ENCODE measurements at regions not wholly inside any gene's neighbourhood (a gene's known extent, or its start where the extent isn't known, plus 50 kb on each side); places are given as distances from the start of the nearest gene placed in this dataset.

DNA sequence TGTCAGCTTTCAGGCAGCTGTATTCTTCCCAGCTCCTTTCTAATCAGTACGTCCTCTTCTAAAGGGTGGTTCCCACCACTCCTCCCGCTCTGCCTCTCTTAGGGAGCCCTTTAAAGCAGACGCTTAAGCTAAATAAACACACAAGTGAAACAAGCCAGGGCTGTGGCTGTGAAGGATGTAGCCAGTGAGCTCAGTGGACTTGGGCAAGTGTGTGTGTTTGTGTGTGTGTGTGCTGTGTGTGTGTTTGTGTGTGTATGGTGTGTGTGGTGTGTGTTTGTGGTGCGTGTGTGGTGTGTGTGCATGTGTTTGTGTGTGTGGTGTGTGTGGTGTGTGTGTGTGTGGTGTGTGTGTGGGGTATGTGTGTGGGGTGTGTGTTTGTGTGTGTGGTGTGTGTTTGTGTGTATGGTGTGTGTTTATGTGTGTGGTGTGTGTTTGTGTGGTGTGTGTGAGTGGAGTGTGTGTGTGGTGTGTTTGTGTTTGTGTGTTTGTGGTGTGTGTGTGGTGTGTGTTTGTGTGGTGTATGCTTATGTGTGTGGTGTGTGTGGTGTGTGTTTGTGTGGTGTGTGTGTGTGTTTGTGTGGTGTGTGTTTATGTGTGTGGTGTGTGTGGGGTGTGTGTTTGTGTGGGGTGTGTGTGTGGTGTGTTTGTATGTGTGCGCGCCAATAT, 283.3 kb downstream of the PTTG2 start:
- Histone ChIP-seq H3K79me1 (ENCODE audit: low read length) (no peaks in the 10 kb centered on the region), H4K8ac (ENCODE audit: low read depth, low read length) (no peak overlapping the region), H3K4me1 (ENCODE audit: control insufficient read depth, low read depth, low read length) (no peaks in the 10 kb centered on the region), H3K27ac (ENCODE audit: low read depth, low read length) (no peak overlapping the region), H3K56ac (ENCODE audit: low read length) (peak overlapping the region; percentile 18), H2BK5ac (ENCODE audit: low read length) (peak overlapping the region; percentile 43), H2AK5ac (ENCODE audit: low read length) (no peak overlapping the region), H4K5ac (ENCODE audit: low read length) (no peak overlapping the region), H3K4me3 (ENCODE audit: low read length) (no peak overlapping the region), H3K23ac (ENCODE audit: low read length) (no peak overlapping the region), H2BK120ac (ENCODE audit: low read depth, low read length) (no peak overlapping the region), H3K36me3 (ENCODE audit: control insufficient read depth, insufficient read depth, low read length) (no peaks in the 10 kb centered on the region), H3K9ac (ENCODE audit: low read length) (no peak overlapping the region), H2BK15ac (replicated peaks; ENCODE audit: low read depth) (no peak overlapping the region), H3K79me2 (ENCODE audit: control insufficient read depth, insufficient read depth, low read length) (no peaks in the 10 kb centered on the region), H3K18ac (ENCODE audit: low read length) (no peak overlapping the region), H3K4me2 (ENCODE audit: low read length) (no peak overlapping the region), H3K27me3 (ENCODE audit: insufficient read depth, low read length, poor library complexity) (no peaks in the 10 kb centered on the region), H3K4ac (ENCODE audit: low read depth, low read length) (no peak overlapping the region)
- 100% methylated on average over 1 of the region's 6 CpGs for WGBS (ENCODE audit: extremely low coverage, insufficient coverage, low lambda C conversion rate)
- DNase-seq = no peak

GRCh38 chr4:38254825-38255224, 294.6 kb downstream of the PTTG2 start:
- H3K23ac ChIP-seq (ENCODE audit: low read length) = no peak overlapping the region
- no peak overlapping the region for H3K9ac ChIP-seq (ENCODE audit: low read length)
- no peak overlapping the region for H2BK15ac ChIP-seq (replicated peaks; ENCODE audit: low read depth)
- no peak overlapping the region for H3K4me3 ChIP-seq (ENCODE audit: low read length)
- no peak overlapping the region for H3K56ac ChIP-seq (ENCODE audit: low read length)
- no CpG with 5 or more reads among the region's 1 CpG for WGBS (ENCODE audit: extremely low coverage, insufficient coverage, low lambda C conversion rate)
- no peaks in the 10 kb centered on the region for H3K36me3 ChIP-seq (ENCODE audit: control insufficient read depth, insufficient read depth, low read length)
- H3K4ac ChIP-seq (ENCODE audit: low read depth, low read length) = no peak overlapping the region
- H3K18ac ChIP-seq (ENCODE audit: low read length) = no peak overlapping the region
- no peak overlapping the region for H2BK5ac ChIP-seq (ENCODE audit: low read length)
- H2AK5ac ChIP-seq (ENCODE audit: low read length) = no peak overlapping the region
- H3K4me2 ChIP-seq (ENCODE audit: low read length) = no peak overlapping the region
- DNase-seq = no peak
- no peak overlapping the region for H4K5ac ChIP-seq (ENCODE audit: low read length)
- no peaks in the 10 kb centered on the region for H3K27me3 ChIP-seq (ENCODE audit: insufficient read depth, low read length, poor library complexity)
- no peak overlapping the region for H4K8ac ChIP-seq (ENCODE audit: low read depth, low read length)
- no peaks in the 10 kb centered on the region for H3K4me1 ChIP-seq (ENCODE audit: control insufficient read depth, low read depth, low read length)
- H3K79me1 ChIP-seq (ENCODE audit: low read length) = no peaks in the 10 kb centered on the region
- H2BK120ac ChIP-seq (ENCODE audit: low read depth, low read length) = no peak overlapping the region
- H3K27ac ChIP-seq (ENCODE audit: low read depth, low read length) = no peak overlapping the region
- H3K79me2 ChIP-seq (ENCODE audit: control insufficient read depth, insufficient read depth, low read length) = no peaks in the 10 kb centered on the region

DNA sequence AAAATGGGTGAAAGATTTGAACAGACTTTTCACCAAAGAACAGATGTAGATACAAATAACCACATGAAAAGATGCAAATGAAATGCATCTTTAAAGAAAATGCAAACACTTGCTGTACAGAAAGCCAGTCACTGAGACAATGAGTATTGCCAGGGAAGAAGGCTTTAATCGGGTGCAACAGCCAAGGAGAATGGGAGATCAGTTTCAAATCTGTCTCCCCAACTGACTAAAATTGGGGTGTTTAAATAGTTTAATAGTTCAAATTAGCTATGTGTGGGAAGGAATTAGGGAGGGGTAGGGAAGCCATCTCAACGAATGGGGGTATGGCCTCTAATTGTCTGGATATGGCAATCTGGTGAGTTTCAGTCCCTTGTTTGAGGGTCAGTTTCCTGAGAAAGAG, 295.4 kb downstream of the PTTG2 start:
- Histone ChIP-seq H2AK5ac (ENCODE audit: low read length) (no peak overlapping the region), H3K4me1 (ENCODE audit: control insufficient read depth, low read depth, low read length) (no peaks in the 10 kb centered on the region), H3K79me1 (ENCODE audit: low read length) (no peaks in the 10 kb centered on the region), H3K79me2 (ENCODE audit: control insufficient read depth, insufficient read depth, low read length) (no peaks in the 10 kb centered on the region), H3K27ac (ENCODE audit: low read depth, low read length) (no peak overlapping the region), H3K27me3 (ENCODE audit: insufficient read depth, low read length, poor library complexity) (no peaks in the 10 kb centered on the region), H2BK5ac (ENCODE audit: low read length) (no peak overlapping the region), H3K56ac (ENCODE audit: low read length) (no peak overlapping the region), H3K36me3 (ENCODE audit: control insufficient read depth, insufficient read depth, low read length) (no peaks in the 10 kb centered on the region), H4K8ac (ENCODE audit: low read depth, low read length) (no peak overlapping the region), H3K4me3 (ENCODE audit: low read length) (no peak overlapping the region), H3K23ac (ENCODE audit: low read length) (no peak overlapping the region), H3K4ac (ENCODE audit: low read depth, low read length) (no peak overlapping the region), H3K4me2 (ENCODE audit: low read length) (no peak overlapping the region), H3K9ac (ENCODE audit: low read length) (no peak overlapping the region), H2BK120ac (ENCODE audit: low read depth, low read length) (no peak overlapping the region), H3K18ac (ENCODE audit: low read length) (no peak overlapping the region), H2BK15ac (replicated peaks; ENCODE audit: low read depth) (no peak overlapping the region), H4K5ac (ENCODE audit: low read length) (no peak overlapping the region)
- no peak for DNase-seq
- WGBS (ENCODE audit: extremely low coverage, insufficient coverage, low lambda C conversion rate) = no CpG with 5 or more reads among the region's 2 CpGs

DNA sequence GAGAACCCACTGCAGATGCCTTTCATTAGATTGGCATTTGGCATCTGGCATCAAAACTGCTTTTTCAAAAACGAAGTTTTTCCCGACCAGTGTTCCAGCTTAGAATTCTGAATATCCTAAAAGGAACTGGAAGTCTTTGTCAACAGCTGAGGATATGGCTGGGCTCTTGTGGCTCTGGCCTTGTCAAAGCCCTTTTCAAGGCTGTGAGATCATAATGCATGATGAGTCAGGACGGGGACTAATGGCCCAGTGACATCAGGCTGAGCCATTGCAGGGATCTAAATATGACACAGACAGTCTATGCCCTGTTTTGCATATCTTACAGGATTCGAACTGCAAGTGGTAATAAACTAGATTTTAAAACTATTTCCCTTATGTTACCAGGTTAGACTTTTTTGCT, 306.4 kb downstream of the PTTG2 start:
- no peak overlapping the region for H3K56ac ChIP-seq (ENCODE audit: low read length)
- WGBS (ENCODE audit: extremely low coverage, insufficient coverage, low lambda C conversion rate) = no CpG with 5 or more reads among the region's 4 CpGs
- H2BK120ac ChIP-seq (ENCODE audit: low read depth, low read length) = no peak overlapping the region
- no peak overlapping the region for H2AK5ac ChIP-seq (ENCODE audit: low read length)
- H3K9ac ChIP-seq (ENCODE audit: low read length) = no peak overlapping the region
- no peak overlapping the region for H2BK5ac ChIP-seq (ENCODE audit: low read length)
- H3K23ac ChIP-seq (ENCODE audit: low read length) = no peak overlapping the region
- no peak overlapping the region for H4K5ac ChIP-seq (ENCODE audit: low read length)
- no peaks in the 10 kb centered on the region for H3K79me1 ChIP-seq (ENCODE audit: low read length)
- no peaks in the 10 kb centered on the region for H3K79me2 ChIP-seq (ENCODE audit: control insufficient read depth, insufficient read depth, low read length)
- no peaks in the 10 kb centered on the region for H3K27me3 ChIP-seq (ENCODE audit: insufficient read depth, low read length, poor library complexity)
- H2BK15ac ChIP-seq (replicated peaks; ENCODE audit: low read depth) = no peak overlapping the region
- H3K4ac ChIP-seq (ENCODE audit: low read depth, low read length) = no peak overlapping the region
- no peak overlapping the region for H3K4me2 ChIP-seq (ENCODE audit: low read length)
- DNase-seq = no peak
- H3K18ac ChIP-seq (ENCODE audit: low read length) = no peak overlapping the region
- no peak overlapping the region for H4K8ac ChIP-seq (ENCODE audit: low read depth, low read length)
- no peaks in the 10 kb centered on the region for H3K36me3 ChIP-seq (ENCODE audit: control insufficient read depth, insufficient read depth, low read length)
- H3K27ac ChIP-seq (ENCODE audit: low read depth, low read length) = no peak overlapping the region
- H3K4me3 ChIP-seq (ENCODE audit: low read length) = no peak overlapping the region
- H3K4me1 ChIP-seq (ENCODE audit: control insufficient read depth, low read depth, low read length) = no peaks in the 10 kb centered on the region

DNA sequence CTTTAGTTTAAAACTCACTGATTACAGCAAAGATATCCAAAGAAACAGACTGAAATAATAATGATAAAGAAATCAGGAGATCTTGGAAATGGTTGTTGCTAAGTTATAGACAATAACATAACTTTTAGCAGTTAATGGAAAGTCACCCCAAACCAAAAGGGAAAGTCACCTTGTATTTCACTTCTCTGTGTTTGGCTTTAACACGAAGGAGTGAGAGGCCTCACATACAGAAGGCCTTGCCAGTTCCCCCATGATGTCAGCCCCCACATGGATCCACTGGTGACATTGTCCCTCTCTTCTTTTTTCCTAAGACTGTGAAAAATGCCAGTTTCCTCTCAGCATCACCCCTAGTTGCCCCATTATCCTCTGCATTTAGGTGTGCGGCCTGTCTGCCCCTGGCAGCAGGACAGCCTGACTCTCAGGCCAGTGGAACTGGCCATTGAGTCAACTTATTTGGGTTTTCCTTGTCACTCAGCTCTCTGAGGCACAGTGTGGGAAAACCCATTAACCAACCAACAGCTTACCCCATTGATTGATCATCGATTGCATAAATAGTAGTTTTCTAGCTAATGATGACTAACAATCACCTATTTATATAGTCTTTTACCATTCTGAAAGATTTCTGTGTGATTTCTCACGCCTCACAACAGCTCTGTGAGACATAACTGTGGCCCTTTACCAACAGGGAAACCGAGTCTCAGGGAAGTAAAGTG, 308.1 kb downstream of the PTTG2 start:
- H3K56ac ChIP-seq (ENCODE audit: low read length) = no peak overlapping the region
- no peak for DNase-seq
- no peak overlapping the region for H2BK120ac ChIP-seq (ENCODE audit: low read depth, low read length)
- H3K36me3 ChIP-seq (ENCODE audit: control insufficient read depth, insufficient read depth, low read length) = no peaks in the 10 kb centered on the region
- no peak overlapping the region for H2AK5ac ChIP-seq (ENCODE audit: low read length)
- no CpG with 5 or more reads among the region's 5 CpGs for WGBS (ENCODE audit: extremely low coverage, insufficient coverage, low lambda C conversion rate)
- H3K4ac ChIP-seq (ENCODE audit: low read depth, low read length) = no peak overlapping the region
- no peak overlapping the region for H3K9ac ChIP-seq (ENCODE audit: low read length)
- H3K18ac ChIP-seq (ENCODE audit: low read length) = no peak overlapping the region
- no peak overlapping the region for H4K5ac ChIP-seq (ENCODE audit: low read length)
- no peaks in the 10 kb centered on the region for H3K4me1 ChIP-seq (ENCODE audit: control insufficient read depth, low read depth, low read length)
- H3K27ac ChIP-seq (ENCODE audit: low read depth, low read length) = no peak overlapping the region
- H3K23ac ChIP-seq (ENCODE audit: low read length) = no peak overlapping the region
- no peak overlapping the region for H2BK5ac ChIP-seq (ENCODE audit: low read length)
- no peaks in the 10 kb centered on the region for H3K79me1 ChIP-seq (ENCODE audit: low read length)
- H3K27me3 ChIP-seq (ENCODE audit: insufficient read depth, low read length, poor library complexity) = no peaks in the 10 kb centered on the region
- H3K79me2 ChIP-seq (ENCODE audit: control insufficient read depth, insufficient read depth, low read length) = no peaks in the 10 kb centered on the region
- H2BK15ac ChIP-seq (replicated peaks; ENCODE audit: low read depth) = no peak overlapping the region
- H3K4me2 ChIP-seq (ENCODE audit: low read length) = no peak overlapping the region
- H3K4me3 ChIP-seq (ENCODE audit: low read length) = no peak overlapping the region
- no peak overlapping the region for H4K8ac ChIP-seq (ENCODE audit: low read depth, low read length)

DNA sequence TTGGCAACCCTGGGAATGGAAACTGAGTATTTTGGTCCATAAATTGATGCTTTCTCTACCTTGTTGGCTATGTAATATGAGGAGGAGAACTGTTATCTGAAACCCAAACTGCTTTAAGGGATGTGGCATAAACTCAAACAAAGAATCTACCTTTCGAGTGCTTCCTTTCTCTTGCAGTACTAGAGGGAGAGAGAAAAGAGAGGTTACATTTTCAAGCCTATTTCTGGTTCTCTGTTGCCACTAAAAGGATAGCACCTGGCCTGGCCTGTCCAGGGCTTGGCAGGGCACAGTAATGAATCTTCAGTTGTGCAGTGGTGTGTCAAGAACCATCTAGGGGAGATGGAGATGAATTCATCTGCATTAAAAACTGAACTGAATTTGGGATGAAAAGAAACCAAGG, 308.6 kb downstream of the PTTG2 start:
- WGBS (ENCODE audit: extremely low coverage, insufficient coverage, low lambda C conversion rate) = no CpG with 5 or more reads among the region's 1 CpG
- no peak overlapping the region for H3K56ac ChIP-seq (ENCODE audit: low read length)

More for the DNA sequence above, 308.6 kb downstream of the PTTG2 start:
- no peak overlapping the region for H2BK120ac ChIP-seq (ENCODE audit: low read depth, low read length)
- no peaks in the 10 kb centered on the region for H3K79me1 ChIP-seq (ENCODE audit: low read length)
- H4K8ac ChIP-seq (ENCODE audit: low read depth, low read length) = no peak overlapping the region
- DNase-seq = no peak
- no peak overlapping the region for H3K4ac ChIP-seq (ENCODE audit: low read depth, low read length)
- no peak overlapping the region for H3K9ac ChIP-seq (ENCODE audit: low read length)
- no peaks in the 10 kb centered on the region for H3K4me1 ChIP-seq (ENCODE audit: control insufficient read depth, low read depth, low read length)
- H3K18ac ChIP-seq (ENCODE audit: low read length) = no peak overlapping the region
- H3K4me2 ChIP-seq (ENCODE audit: low read length) = no peak overlapping the region
- H3K23ac ChIP-seq (ENCODE audit: low read length) = no peak overlapping the region
- H2AK5ac ChIP-seq (ENCODE audit: low read length) = no peak overlapping the region
- H3K79me2 ChIP-seq (ENCODE audit: control insufficient read depth, insufficient read depth, low read length) = no peaks in the 10 kb centered on the region
- no peaks in the 10 kb centered on the region for H3K36me3 ChIP-seq (ENCODE audit: control insufficient read depth, insufficient read depth, low read length)
- no peak overlapping the region for H3K4me3 ChIP-seq (ENCODE audit: low read length)
- no peak overlapping the region for H2BK5ac ChIP-seq (ENCODE audit: low read length)
- no peak overlapping the region for H3K27ac ChIP-seq (ENCODE audit: low read depth, low read length)
- H2BK15ac ChIP-seq (replicated peaks; ENCODE audit: low read depth) = no peak overlapping the region
- no peaks in the 10 kb centered on the region for H3K27me3 ChIP-seq (ENCODE audit: insufficient read depth, low read length, poor library complexity)
- no peak overlapping the region for H4K5ac ChIP-seq (ENCODE audit: low read length)
